CD14-positive monocyte (primary cell): ENCODE measurements at regions not wholly inside any gene's neighbourhood (a gene's known extent, or its start where the extent isn't known, plus 50 kb on each side); places are given as distances from the start of the nearest gene placed in this dataset.

Source experiments
- DNase-seq, 3 donors: peaks; one replicate each; pipeline ENCODE4 v3.0.0-alpha.2; 2011 to 2022
- H2AFZ ChIP-seq: 2 replicates; pipeline ENCODE4 v1.6.0; 2012; ENCODE audit warnings: mild to moderate bottlenecking, low read depth, low read length, inconsistent platforms; ENCODE audit not compliant: insufficient read depth, poor library complexity, severe bottlenecking
- H3K27ac ChIP-seq, 2 donors: 1 replicate in 1 of 2; 2 replicates in 1 of 2; pipeline ENCODE4 v1.5.1; 2012 to 2013; ENCODE audit warnings: low read length in 2 of 2, control low read depth in 1 of 2, inconsistent platforms in 1 of 2, low read depth in 1 of 2, mild to moderate bottlenecking in 1 of 2
- H3K27me3 ChIP-seq, 2 donors: one replicate each; pipeline versions ENCODE4 v1.6.0 to v1.6.1; 2011 to 2013; ENCODE audit warnings: low read length in 2 of 2; ENCODE audit not compliant: control insufficient read depth in 2 of 2, insufficient read depth in 2 of 2
- H3K36me3 ChIP-seq, 2 donors: replicated peaks in 1 of 2; 1 replicate in 1 of 2; 2 replicates in 1 of 2; pipeline versions ENCODE4 v1.5.1 to v1.6.1; 2012 to 2013; ENCODE audit warnings: low read length in 2 of 2, control low read depth in 1 of 2, inconsistent platforms in 1 of 2, mild to moderate bottlenecking in 1 of 2; ENCODE audit not compliant: insufficient read depth in 2 of 2, control insufficient read depth in 1 of 2
- H3K4me1 ChIP-seq, 2 donors: 1 replicate in 1 of 2; 2 replicates in 1 of 2; pipeline versions ENCODE4 v1.5.1 to v1.6.1; 2012 to 2013; ENCODE audit warnings: low read length in 2 of 2, control low read depth in 1 of 2, inconsistent platforms in 1 of 2, mild to moderate bottlenecking in 1 of 2, moderate library complexity in 1 of 2; ENCODE audit not compliant: insufficient read depth in 2 of 2, control insufficient read depth in 1 of 2
- H3K4me2 ChIP-seq: replicated peaks from 2 replicates; pipeline ENCODE3; 2012; ENCODE audit warnings: low read length, moderate library complexity, mild to moderate bottlenecking; ENCODE audit not compliant: poor library complexity, severe bottlenecking; ENCODE audit errors: extremely low read depth
- H3K4me3 ChIP-seq, 3 experiments: fragments of 200-600 bp in 1 of 3; sonication (generic) in 1 of 3; replicated peaks in 1 of 3; 1 replicate in 2 of 3; 2 replicates in 1 of 3; pipeline ENCODE4 v1.5.1; 2011 to 2013; ENCODE audit warnings: low read length in 3 of 3, mild to moderate bottlenecking in 3 of 3, control low read depth in 2 of 3, low read depth in 2 of 3, inconsistent platforms in 1 of 3, moderate library complexity in 1 of 3
- H3K79me2 ChIP-seq: 2 replicates; pipeline ENCODE4 v1.6.0; 2012; ENCODE audit warnings: mild to moderate bottlenecking, control low read depth, inconsistent platforms, low read length, moderate library complexity; ENCODE audit not compliant: insufficient read depth
- H3K9ac ChIP-seq: 2 replicates; pipeline ENCODE4 v1.6.0; 2017; ENCODE audit warnings: low read length, mild to moderate bottlenecking; ENCODE audit not compliant: insufficient read depth, poor library complexity, severe bottlenecking
- H3K9me3 ChIP-seq, 2 donors: replicated peaks in 1 of 2; 1 replicate in 1 of 2; 2 replicates in 1 of 2; pipeline versions ENCODE4 v1.5.1 to v1.6.1; 2012 to 2013; ENCODE audit warnings: low read length in 2 of 2, control low read depth in 1 of 2; ENCODE audit not compliant: control insufficient read depth in 1 of 2, insufficient read depth in 1 of 2
- H4K20me1 ChIP-seq: 2 replicates; pipeline ENCODE4 v1.6.0; 2012; ENCODE audit warnings: mild to moderate bottlenecking, low read length, control low read depth, moderate library complexity; ENCODE audit not compliant: insufficient read depth
- H3K27ac Mint-ChIP-seq, 7 donors: one replicate each; pipeline ENCODE4 v1.8.0; 2020; ENCODE audit warnings: mild to moderate bottlenecking in 7 of 7, mixed read lengths in 7 of 7, moderate library complexity in 6 of 7, inconsistent platforms in 2 of 7
- H3K27me3 Mint-ChIP-seq, 3 donors: one replicate each; pipeline ENCODE4 v1.8.0; 2021 to 2022; ENCODE audit warnings: low read depth in 3 of 3, mild to moderate bottlenecking in 3 of 3, mixed read lengths in 3 of 3, moderate library complexity in 3 of 3, inconsistent platforms in 1 of 3
- H3K36me3 Mint-ChIP-seq, 2 donors: one replicate each; pipeline ENCODE4 v1.8.0; 2020; ENCODE audit warnings: mixed read lengths in 2 of 2, inconsistent platforms in 1 of 2, mild to moderate bottlenecking in 1 of 2
- H3K4me1 Mint-ChIP-seq: one replicate; pipeline ENCODE4 v1.8.0; 2020; ENCODE audit warnings: mild to moderate bottlenecking, mixed read lengths
- H3K4me3 Mint-ChIP-seq, 2 donors: one replicate each; pipeline ENCODE4 v1.8.0; 2020; ENCODE audit warnings: mild to moderate bottlenecking in 2 of 2, mixed read lengths in 2 of 2, moderate library complexity in 1 of 2
- H3K9me3 Mint-ChIP-seq, 7 donors: one replicate each; pipeline ENCODE4 v1.8.0; 2020 to 2022; ENCODE audit warnings: mixed read lengths in 7 of 7, mild to moderate bottlenecking in 6 of 7, moderate library complexity in 6 of 7, inconsistent platforms in 2 of 7
- WGBS: methylation state at CpG from one replicate; pipeline ENCODE4 v1.1.5; 2013; ENCODE audit warnings: missing lambda C conversion rate; ENCODE audit not compliant: insufficient coverage; 5-methylcytosine and 5-hydroxymethylcytosine counted together
- intact Hi-C, 2 donors: fragments of 100-400 bp; cut with micrococcal nuclease; formaldehyde crosslinking; loops; one replicate each; pipeline versions ENCODE4 v1.15.0 to v1.15.1; 2023
- TF ChIP-seq, protein P1 (sequence below): fragments of 200-600 bp; IDR thresholded peaks from one replicate; pipeline ENCODE4 v1.8.0; 2022; ENCODE audit warnings: antibody characterized with exemption, mild to moderate bottlenecking

DNA sequence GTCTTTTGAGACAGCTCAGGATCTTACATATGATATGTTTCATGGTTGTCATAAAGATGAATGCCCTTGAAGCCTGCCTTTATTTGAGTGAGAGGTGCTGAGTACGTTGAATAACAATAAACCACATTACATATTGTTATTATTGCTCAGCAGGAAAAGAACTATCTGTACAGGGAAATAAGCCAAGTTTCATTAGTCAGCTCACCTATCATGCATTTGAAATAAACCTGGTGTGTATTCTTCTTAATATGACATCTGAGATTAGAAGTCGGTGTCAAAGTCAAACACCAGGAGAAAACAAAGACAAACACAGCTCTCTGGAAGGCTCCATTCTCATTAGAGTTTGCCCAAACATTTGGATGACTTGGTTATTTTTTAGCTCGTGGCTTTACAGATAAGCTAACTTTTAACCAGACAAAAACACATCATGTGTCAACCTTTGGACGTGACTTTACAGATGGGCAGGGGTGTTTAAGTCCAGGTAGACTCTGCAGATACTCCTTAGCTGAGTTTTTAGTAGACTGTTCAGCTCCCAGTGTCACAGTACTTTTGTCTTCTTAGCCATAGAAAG lies 71.2 kb upstream of the AOAH start:
- Histone ChIP-seq H4K20me1 (no peaks in the 10 kb centered on the region), H3K79me2 (no peaks in the 10 kb centered on the region), H3K36me3 (no peaks in the 10 kb centered on the region), H3K27me3 (no peaks in the 10 kb centered on the region), H2AFZ (no peak overlapping the region), H3K4me2 (no peak overlapping the region), H3K9ac (no peak overlapping the region), H3K4me3 (no peak overlapping the region), H3K4me1 (peaks cover 12 to 15% of the 10 kb centered on the region in 2 donors), H3K27ac (no peak overlapping the region), H3K9me3 (no peaks in the 10 kb centered on the region)
- no CpG with 5 or more reads among the region's 4 CpGs for WGBS
- Mint-ChIP-seq H3K27ac (no peak overlapping the region), H3K9me3 (peaks cover 0 to 14% (median 2%) of the 10 kb centered on the region in 7 donors), H3K4me1 (peaks cover 22% of the 10 kb centered on the region), H3K4me3 (no peak overlapping the region), H3K36me3 (no peaks in the 10 kb centered on the region), H3K27me3 (peaks cover 0 to 3% (median 2%) of the 10 kb centered on the region in 3 donors)
- DNase-seq = no peak
- TF ChIP-seq, protein P1, sequence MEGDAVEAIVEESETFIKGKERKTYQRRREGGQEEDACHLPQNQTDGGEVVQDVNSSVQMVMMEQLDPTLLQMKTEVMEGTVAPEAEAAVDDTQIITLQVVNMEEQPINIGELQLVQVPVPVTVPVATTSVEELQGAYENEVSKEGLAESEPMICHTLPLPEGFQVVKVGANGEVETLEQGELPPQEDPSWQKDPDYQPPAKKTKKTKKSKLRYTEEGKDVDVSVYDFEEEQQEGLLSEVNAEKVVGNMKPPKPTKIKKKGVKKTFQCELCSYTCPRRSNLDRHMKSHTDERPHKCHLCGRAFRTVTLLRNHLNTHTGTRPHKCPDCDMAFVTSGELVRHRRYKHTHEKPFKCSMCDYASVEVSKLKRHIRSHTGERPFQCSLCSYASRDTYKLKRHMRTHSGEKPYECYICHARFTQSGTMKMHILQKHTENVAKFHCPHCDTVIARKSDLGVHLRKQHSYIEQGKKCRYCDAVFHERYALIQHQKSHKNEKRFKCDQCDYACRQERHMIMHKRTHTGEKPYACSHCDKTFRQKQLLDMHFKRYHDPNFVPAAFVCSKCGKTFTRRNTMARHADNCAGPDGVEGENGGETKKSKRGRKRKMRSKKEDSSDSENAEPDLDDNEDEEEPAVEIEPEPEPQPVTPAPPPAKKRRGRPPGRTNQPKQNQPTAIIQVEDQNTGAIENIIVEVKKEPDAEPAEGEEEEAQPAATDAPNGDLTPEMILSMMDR = no peak
- intact Hi-C loops = no loop called here

DNA sequence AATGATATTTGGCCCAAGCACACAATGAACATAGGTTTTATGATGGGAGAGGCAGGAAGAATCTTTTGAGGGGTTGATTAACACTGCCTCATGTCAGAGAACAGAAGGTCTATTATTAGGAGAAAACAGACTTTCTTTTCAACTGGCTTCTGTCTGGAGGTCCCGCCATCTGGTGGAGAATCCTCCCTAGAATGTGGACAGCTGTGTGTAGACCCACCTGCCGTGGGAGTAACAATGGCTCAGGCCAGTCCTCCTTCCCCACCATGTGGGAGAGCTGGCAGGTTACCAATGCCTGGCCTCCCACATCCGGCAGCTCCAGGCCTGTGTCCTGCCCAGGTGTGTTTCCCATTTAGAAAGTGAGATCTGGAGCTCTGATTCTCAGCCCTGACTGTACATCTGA lies 70.4 kb upstream of the AOAH start:
- Mint-ChIP-seq H3K36me3 (no peaks in the 10 kb centered on the region), H3K27me3 (peaks cover 0 to 3% (median 2%) of the 10 kb centered on the region in 3 donors), H3K27ac (no peak overlapping the region), H3K9me3 (peaks cover 0 to 13% (median 2%) of the 10 kb centered on the region in 7 donors), H3K4me3 (no peak overlapping the region), H3K4me1 (peaks cover 22% of the 10 kb centered on the region)
- TF ChIP-seq, protein P1 = no peak
- no peaks in the 10 kb centered on the region for H3K79me2 ChIP-seq
- no peaks in the 10 kb centered on the region for H4K20me1 ChIP-seq
- H3K4me1 ChIP-seq = peaks cover 12 to 15% of the 10 kb centered on the region in 2 donors
- DNase-seq = no peak
- no CpG with 5 or more reads among the region's 3 CpGs for WGBS
- no peak overlapping the region for H3K4me2 ChIP-seq
- no peak overlapping the region for H2AFZ ChIP-seq
- no peaks in the 10 kb centered on the region for H3K36me3 ChIP-seq
- H3K9me3 ChIP-seq = no peaks in the 10 kb centered on the region
- H3K9ac ChIP-seq = no peak overlapping the region
- H3K27me3 ChIP-seq = no peaks in the 10 kb centered on the region
- H3K4me3 ChIP-seq = no peak overlapping the region
- intact Hi-C loops = no loop called here
- no peak overlapping the region for H3K27ac ChIP-seq
